ENCODE measurements at regions not wholly inside any gene's neighbourhood (a gene's known extent, or its start where the extent isn't known, plus 50 kb on each side); places are given as distances from the start of the nearest gene placed in this dataset.

- Histone ChIP-seq H3K4me3 (ENCODE audit: low read depth in 2 of 2, low read length in 1 of 2) (no peak overlapping the region), H3K9ac (no peak overlapping the region), H3K9me3 (no peaks in the 10 kb centered on the region), H3K27me3 (ENCODE audit: insufficient read depth) (no peaks in the 10 kb centered on the region), H3K4me2 (no peak overlapping the region), H3K4me1 (ENCODE audit: control insufficient read depth in 1 of 2, insufficient read depth in 2 of 2, low read depth in 1 of 2, low read length in 1 of 2) (no peaks in the 10 kb centered on the region; a peak in 2 of 4 replicates), H3F3A (replicated peaks; ENCODE audit: insufficient read depth) (peaks cover 9% of the 10 kb centered on the region), H4K20me1 (ENCODE audit: insufficient read depth) (no peaks in the 10 kb centered on the region), H3K36me3 (replicated peaks in 1 of 2; ENCODE audit: control insufficient read depth in 1 of 2, insufficient read depth in 2 of 2, low read length in 1 of 2) (no peaks in the 10 kb centered on the region), H2AFZ (ENCODE audit: low read depth) (no peak overlapping the region), H3K79me2 (ENCODE audit: insufficient read depth) (no peaks in the 10 kb centered on the region), H3K27ac (ENCODE audit: low read depth in 2 of 2, low read length in 1 of 2) (no peak overlapping the region), H3K9me2 (no peaks in the 10 kb centered on the region)
- DNase-seq = no peak
- ChIA-PET POLR2A (no interaction called here), CTCF (interaction anchor here (0.8 kb wide), 1 partner anchor 11 kb away, joined by 3 read pairs; no protein-coding TSS in a partner anchor)
- no peak for TF ChIP-seq USF1 (IDR thresholded peaks at IDR 0.05; ENCODE audit: borderline replicate concordance, low read depth)
- no peak for TF ChIP-seq TCF12 (IDR thresholded peaks at IDR 0.05)
- TF ChIP-seq EZH2phosphoT487 (IDR thresholded peaks at IDR 0.05; ENCODE audit: borderline replicate concordance, low read depth) = no peak
- no peak for TF ChIP-seq USF2 (IDR thresholded peaks at IDR 0.05; ENCODE audit: borderline replicate concordance, low read depth, low read length)
- no peak for TF ChIP-seq GABPA (IDR thresholded peaks at IDR 0.05; ENCODE audit: low read depth)
- TF ChIP-seq ZBTB33 (IDR thresholded peaks at IDR 0.05; ENCODE audit: borderline replicate concordance, low read depth) = no peak
- TF ChIP-seq EP300 (IDR thresholded peaks at IDR 0.05; ENCODE audit: borderline replicate concordance in 1 of 2, low read depth in 1 of 2, low read length in 1 of 2) = no peak
- TF ChIP-seq FOXM1 (IDR thresholded peaks at IDR 0.05; ENCODE audit: low read depth) = no peak
- no peak for TF ChIP-seq REST (IDR thresholded peaks at IDR 0.05; ENCODE audit: low read depth, low read length)
- TF ChIP-seq MEF2A (IDR thresholded peaks at IDR 0.05; ENCODE audit: borderline replicate concordance, low read depth) = no peak
- no peak for TF ChIP-seq NFIC (IDR thresholded peaks at IDR 0.05; ENCODE audit: borderline replicate concordance)
- WGBS (ENCODE audit: low lambda C conversion rate) = 56% methylated on average over 7 of the region's 7 CpGs
Observed at GRCh38 chr5:14932902-14933469, 61.4 kb upstream of the ANKH start.

Data from SK-N-SH (cell line).